ENCODE measurements at regions not wholly inside any gene's neighbourhood (a gene's known extent, or its start where the extent isn't known, plus 50 kb on each side); places are given as distances from the start of the nearest gene placed in this dataset.

GRCh38 chr13:59356607-59357006, 807.1 kb downstream of the DIAPH3 start:
- TF ChIP-seq PBX3 (IDR thresholded peaks at IDR 0.05; ENCODE audit: insufficient replicate concordance, low read depth, low read length) (no peak), ZNF207 (IDR thresholded peaks at IDR 0.05; ENCODE audit: borderline replicate concordance) (no peak), CTCF (IDR thresholded peaks at IDR 0.05 in 2 of 3, conservative IDR thresholded peaks at IDR 0.05 in 1 of 3; ENCODE audit: control insufficient read depth in 2 of 3, extremely low read depth in 1 of 3, insufficient read depth in 1 of 3, low read depth in 3 of 3, low read length in 3 of 3) (no peak), FOXK2 (IDR thresholded peaks at IDR 0.05) (no peak), MYC (IDR thresholded peaks at IDR 0.05; ENCODE audit: insufficient read depth, insufficient read length, insufficient replicate concordance, low read length, severe bottlenecking) (no peak), ZNF274 (IDR thresholded peaks at IDR 0.05; ENCODE audit: insufficient read depth, insufficient read length) (no peak), SMC3 (IDR thresholded peaks at IDR 0.05; ENCODE audit: borderline replicate concordance, low read length) (no peak)
